GM12873 (cell line): ENCODE measurements at regions not wholly inside any gene's neighbourhood (a gene's known extent, or its start where the extent isn't known, plus 50 kb on each side); places are given as distances from the start of the nearest gene placed in this dataset.

ENCODE experiments used
- TF ChIP-seq, protein P1 (sequence below): IDR thresholded peaks from 2 replicates; pipeline ENCODE4 v1.5.1; 2012; ENCODE audit warnings: low read depth, mild to moderate bottlenecking, moderate library complexity, low read length, control low read depth; ENCODE audit not compliant: insufficient read depth; ENCODE audit errors: missing control alignments

- TF ChIP-seq, protein P1, sequence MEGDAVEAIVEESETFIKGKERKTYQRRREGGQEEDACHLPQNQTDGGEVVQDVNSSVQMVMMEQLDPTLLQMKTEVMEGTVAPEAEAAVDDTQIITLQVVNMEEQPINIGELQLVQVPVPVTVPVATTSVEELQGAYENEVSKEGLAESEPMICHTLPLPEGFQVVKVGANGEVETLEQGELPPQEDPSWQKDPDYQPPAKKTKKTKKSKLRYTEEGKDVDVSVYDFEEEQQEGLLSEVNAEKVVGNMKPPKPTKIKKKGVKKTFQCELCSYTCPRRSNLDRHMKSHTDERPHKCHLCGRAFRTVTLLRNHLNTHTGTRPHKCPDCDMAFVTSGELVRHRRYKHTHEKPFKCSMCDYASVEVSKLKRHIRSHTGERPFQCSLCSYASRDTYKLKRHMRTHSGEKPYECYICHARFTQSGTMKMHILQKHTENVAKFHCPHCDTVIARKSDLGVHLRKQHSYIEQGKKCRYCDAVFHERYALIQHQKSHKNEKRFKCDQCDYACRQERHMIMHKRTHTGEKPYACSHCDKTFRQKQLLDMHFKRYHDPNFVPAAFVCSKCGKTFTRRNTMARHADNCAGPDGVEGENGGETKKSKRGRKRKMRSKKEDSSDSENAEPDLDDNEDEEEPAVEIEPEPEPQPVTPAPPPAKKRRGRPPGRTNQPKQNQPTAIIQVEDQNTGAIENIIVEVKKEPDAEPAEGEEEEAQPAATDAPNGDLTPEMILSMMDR = no peak
Measured at GRCh38 chr22:22092101-22092500, 109.5 kb upstream of the TOP3B start.

GRCh38 chr22:22091400-22091878 lies 108.9 kb upstream of the TOP3B start:
- TF ChIP-seq, protein P1 = no peak

- TF ChIP-seq, protein P1 = no peak
Measured at GRCh38 chr22:22090650-22091399, 108.2 kb upstream of the TOP3B start.

- TF ChIP-seq, protein P1 = no peak
Measured at GRCh38 chr22:22089459-22090308, 107.1 kb upstream of the TOP3B start.

GRCh38 chr22:22088658-22089458 lies 106.3 kb upstream of the TOP3B start:
- TF ChIP-seq, protein P1 = no peak

- TF ChIP-seq, protein P1 = no peak
Measured at GRCh38 chr22:22087854-22088657, 105.5 kb upstream of the TOP3B start.
